Type B pancreatic cell (in vitro differentiated cells): ENCODE measurements at regions not wholly inside any gene's neighbourhood (a gene's known extent, or its start where the extent isn't known, plus 50 kb on each side); places are given as distances from the start of the nearest gene placed in this dataset.

Source experiments
- DNase-seq: peaks from one replicate; pipeline ENCODE4 v3.0.0; 2021; ENCODE audit warnings: mixed read lengths; ENCODE audit not compliant: unreplicated experiment; ENCODE audit errors: extremely low spot score
- H3K27ac Mint-ChIP-seq: 2 replicates; pipeline ENCODE4 v1.8.0; 2021; ENCODE audit warnings: mild to moderate bottlenecking, mixed read lengths
- H3K27me3 Mint-ChIP-seq: 2 replicates; pipeline ENCODE4 v1.8.0; 2021; ENCODE audit warnings: mixed read lengths
- H3K36me3 Mint-ChIP-seq: 2 replicates; pipeline ENCODE4 v1.8.0; 2021; ENCODE audit warnings: mixed read lengths
- H3K4me1 Mint-ChIP-seq: one replicate; pipeline ENCODE4 v1.8.0; 2021; ENCODE audit warnings: mixed read lengths; ENCODE audit not compliant: unreplicated experiment
- H3K4me3 Mint-ChIP-seq: 2 replicates; pipeline ENCODE4 v1.8.0; 2021; ENCODE audit warnings: mild to moderate bottlenecking, mixed read lengths
- H3K9me3 Mint-ChIP-seq: 2 replicates; pipeline ENCODE4 v1.8.0; 2021; ENCODE audit warnings: mixed read lengths
- CTCF ChIP-seq: fragments of 200-600 bp; sonication (generic); conservative IDR thresholded peaks from 2 replicates; pipeline ENCODE4 v1.5.0; 2021; ENCODE audit warnings: antibody characterized with exemption, mild to moderate bottlenecking

GRCh38 chr12:131482199-131482598 lies 228.7 kb upstream of the SFSWAP start:
- Mint-ChIP-seq H3K36me3 (no peaks in the 10 kb centered on the region), H3K9me3 (no peaks in the 10 kb centered on the region), H3K4me3 (no peak overlapping the region), H3K4me1 (peaks cover under 1% of the 10 kb centered on the region), H3K27me3 (peaks cover 32% of the 10 kb centered on the region), H3K27ac (no peak overlapping the region)
- no peak for DNase-seq
- TF ChIP-seq CTCF: no peak

GRCh38 chr12:131482686-131483085 lies 228.2 kb upstream of the SFSWAP start:
- H3K4me3 Mint-ChIP-seq: no peak overlapping the region
- no peaks in the 10 kb centered on the region for H3K36me3 Mint-ChIP-seq
- H3K9me3 Mint-ChIP-seq: no peaks in the 10 kb centered on the region
- no peak for TF ChIP-seq CTCF
- DNase-seq: no peak
- peaks cover 6% of the 10 kb centered on the region for H3K4me1 Mint-ChIP-seq
- no peak overlapping the region for H3K27ac Mint-ChIP-seq
- peaks cover 37% of the 10 kb centered on the region for H3K27me3 Mint-ChIP-seq

GRCh38 chr12:131486451-131487230 lies 224.2 kb upstream of the SFSWAP start:
- no peak overlapping the region for H3K4me3 Mint-ChIP-seq
- H3K36me3 Mint-ChIP-seq: no peaks in the 10 kb centered on the region
- H3K9me3 Mint-ChIP-seq: no peaks in the 10 kb centered on the region
- peaks cover 44% of the 10 kb centered on the region for H3K27me3 Mint-ChIP-seq
- H3K4me1 Mint-ChIP-seq: peaks cover 6% of the 10 kb centered on the region
- no peak for TF ChIP-seq CTCF
- no peak overlapping the region for H3K27ac Mint-ChIP-seq
- DNase-seq: no peak

- Mint-ChIP-seq H3K9me3 (no peaks in the 10 kb centered on the region), H3K4me3 (no peak overlapping the region), H3K27ac (no peak overlapping the region)
Observed at GRCh38 chr12:131487388-131488124, 223.3 kb upstream of the SFSWAP start.

GRCh38 chr12:131489718-131490117 lies 221.2 kb upstream of the SFSWAP start:
- Mint-ChIP-seq H3K27ac (no peak overlapping the region), H3K27me3 (peaks cover 33% of the 10 kb centered on the region), H3K4me1 (peaks cover 6% of the 10 kb centered on the region), H3K9me3 (no peaks in the 10 kb centered on the region), H3K4me3 (no peak overlapping the region), H3K36me3 (no peaks in the 10 kb centered on the region)
- TF ChIP-seq CTCF: no peak
- no peak for DNase-seq

More at GRCh38 chr12:131487388-131488124, 223.3 kb upstream of the SFSWAP start:
- Mint-ChIP-seq H3K27me3 (peaks cover 44% of the 10 kb centered on the region), H3K36me3 (no peaks in the 10 kb centered on the region), H3K4me1 (peaks cover 6% of the 10 kb centered on the region)
- TF ChIP-seq CTCF: no peak
- DNase-seq: no peak
